H1 (cell line): ENCODE measurements at regions not wholly inside any gene's neighbourhood (a gene's known extent, or its start where the extent isn't known, plus 50 kb on each side); places are given as distances from the start of the nearest gene placed in this dataset.

Experiments used
- TCF12 ChIP-seq: IDR thresholded peaks from 2 replicates; pipeline ENCODE4 v1.6.1; 2011; ENCODE audit warnings: low read depth, mild to moderate bottlenecking, low read length

DNA sequence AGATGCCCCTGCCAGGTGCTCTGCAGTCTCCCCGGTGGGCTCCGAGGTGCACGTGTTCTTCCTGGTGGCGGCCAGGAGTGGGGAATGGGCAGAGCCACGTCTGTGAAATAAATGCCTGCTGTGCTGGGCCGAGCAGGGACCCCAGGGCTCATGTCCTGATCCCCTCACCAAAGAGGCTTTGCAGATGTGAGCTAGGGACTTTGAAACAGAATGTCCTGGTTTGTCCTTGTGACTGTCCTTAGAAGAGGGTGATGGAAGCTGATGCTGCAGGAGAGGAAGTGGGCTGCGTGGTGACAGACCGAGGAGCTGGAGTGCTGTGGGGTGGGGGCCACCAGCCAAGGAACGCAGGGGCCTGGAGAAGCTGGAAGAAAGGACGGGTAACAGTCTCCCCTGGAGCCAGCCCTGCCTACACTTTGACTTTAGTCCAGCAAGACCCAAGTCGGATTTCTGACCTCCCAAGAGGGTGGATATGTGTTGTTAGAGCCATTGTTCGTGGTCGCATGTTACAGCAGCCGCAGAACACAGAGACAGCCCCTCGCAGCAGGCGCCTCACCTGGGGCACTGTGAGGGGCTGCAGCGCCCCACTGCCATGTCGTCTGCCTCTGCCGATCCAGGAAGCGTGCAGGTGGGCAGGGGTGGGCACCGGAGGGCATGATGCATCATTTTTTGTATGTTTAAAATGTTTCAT is 217.9 kb upstream of the CIBAR2 start (continued):
- no peak for TF ChIP-seq TCF12
